SK-N-MC (cell line): ENCODE measurements at regions not wholly inside any gene's neighbourhood (a gene's known extent, or its start where the extent isn't known, plus 50 kb on each side); places are given as distances from the start of the nearest gene placed in this dataset.

ENCODE experiments used
- EZH2 ChIP-seq: fragments of 200-600 bp; sonication (generic); IDR thresholded peaks from one replicate; pipeline ENCODE4 v1.6.1; 2017; ENCODE audit warnings: antibody characterized with exemption
- POLR2AphosphoS5 ChIP-seq: IDR thresholded peaks from 2 replicates; pipeline ENCODE4 v1.6.1; 2012; ENCODE audit warnings: mild to moderate bottlenecking, low read depth, low read length, borderline replicate concordance

- TF ChIP-seq POLR2AphosphoS5: no peak
- no peak for TF ChIP-seq EZH2
Observed at GRCh38 chr1:215018555-215018954, 64.0 kb upstream of the KCNK2 start.
